ENCODE measurements at regions not wholly inside any gene's neighbourhood (a gene's known extent, or its start where the extent isn't known, plus 50 kb on each side); places are given as distances from the start of the nearest gene placed in this dataset.

DNA sequence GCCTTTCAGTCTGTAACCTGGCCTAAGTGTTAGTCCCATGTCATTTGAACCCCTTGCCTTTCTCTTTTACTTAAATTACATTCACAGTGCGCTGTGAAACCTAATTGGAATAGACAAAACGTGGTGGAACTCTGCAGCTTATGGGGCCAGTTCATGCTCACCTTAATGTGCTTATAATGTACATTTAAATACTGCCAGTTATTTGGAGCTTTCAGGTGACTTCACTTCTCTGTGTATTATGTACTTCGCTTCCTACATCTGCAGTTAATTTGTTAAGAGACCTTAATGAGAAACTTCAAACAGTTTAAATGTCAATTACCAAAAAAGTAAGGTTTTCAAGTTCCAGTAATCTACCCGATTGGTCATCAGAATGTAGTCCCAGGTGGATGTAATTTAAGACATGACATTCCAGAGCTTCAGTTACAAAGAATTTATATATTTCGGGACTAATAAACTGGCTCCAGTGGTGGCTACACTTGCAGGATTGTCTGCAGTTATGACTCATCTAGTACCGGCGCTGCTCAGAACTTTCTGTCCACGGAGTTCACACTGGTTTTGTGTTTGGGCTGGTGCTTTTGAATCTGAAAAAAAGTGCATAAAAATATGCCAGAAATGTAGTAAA, 125.3 kb downstream of the TM9SF2 start:
- no peak for TF ChIP-seq EZH2 (IDR thresholded peaks at IDR 0.05; ENCODE audit: low read length)
- TF ChIP-seq, protein P1, sequence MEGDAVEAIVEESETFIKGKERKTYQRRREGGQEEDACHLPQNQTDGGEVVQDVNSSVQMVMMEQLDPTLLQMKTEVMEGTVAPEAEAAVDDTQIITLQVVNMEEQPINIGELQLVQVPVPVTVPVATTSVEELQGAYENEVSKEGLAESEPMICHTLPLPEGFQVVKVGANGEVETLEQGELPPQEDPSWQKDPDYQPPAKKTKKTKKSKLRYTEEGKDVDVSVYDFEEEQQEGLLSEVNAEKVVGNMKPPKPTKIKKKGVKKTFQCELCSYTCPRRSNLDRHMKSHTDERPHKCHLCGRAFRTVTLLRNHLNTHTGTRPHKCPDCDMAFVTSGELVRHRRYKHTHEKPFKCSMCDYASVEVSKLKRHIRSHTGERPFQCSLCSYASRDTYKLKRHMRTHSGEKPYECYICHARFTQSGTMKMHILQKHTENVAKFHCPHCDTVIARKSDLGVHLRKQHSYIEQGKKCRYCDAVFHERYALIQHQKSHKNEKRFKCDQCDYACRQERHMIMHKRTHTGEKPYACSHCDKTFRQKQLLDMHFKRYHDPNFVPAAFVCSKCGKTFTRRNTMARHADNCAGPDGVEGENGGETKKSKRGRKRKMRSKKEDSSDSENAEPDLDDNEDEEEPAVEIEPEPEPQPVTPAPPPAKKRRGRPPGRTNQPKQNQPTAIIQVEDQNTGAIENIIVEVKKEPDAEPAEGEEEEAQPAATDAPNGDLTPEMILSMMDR (optimal IDR thresholded peaks at IDR 0.05 in 1 of 3, IDR thresholded peaks at IDR 0.05 in 1 of 3, conservative IDR thresholded peaks at IDR 0.05 in 1 of 3; ENCODE audit: extremely low read depth in 1 of 3, insufficient read depth in 2 of 3, low read length in 3 of 3): no peak
